GM21381 (cell line): ENCODE measurements at regions not wholly inside any gene's neighbourhood (a gene's known extent, or its start where the extent isn't known, plus 50 kb on each side); places are given as distances from the start of the nearest gene placed in this dataset.
"Not testable (repeated sequence)": the region's sequence is repeated elsewhere in the genome, so short reads cannot be mapped to it uniquely, and the experiment has no call there.

Experiments used
- ATAC-seq: cut with Tn5 transposase; IDR thresholded peaks from one replicate; pipeline ENCODE4 v1.9.1; 2021; ENCODE audit warnings: mild to moderate bottlenecking, moderate library complexity; ENCODE audit not compliant: unreplicated experiment

- no peak for ATAC-seq
Observed at GRCh38 chr1:178606839-178607238, 93.9 kb downstream of the TEX35 start.

DNA sequence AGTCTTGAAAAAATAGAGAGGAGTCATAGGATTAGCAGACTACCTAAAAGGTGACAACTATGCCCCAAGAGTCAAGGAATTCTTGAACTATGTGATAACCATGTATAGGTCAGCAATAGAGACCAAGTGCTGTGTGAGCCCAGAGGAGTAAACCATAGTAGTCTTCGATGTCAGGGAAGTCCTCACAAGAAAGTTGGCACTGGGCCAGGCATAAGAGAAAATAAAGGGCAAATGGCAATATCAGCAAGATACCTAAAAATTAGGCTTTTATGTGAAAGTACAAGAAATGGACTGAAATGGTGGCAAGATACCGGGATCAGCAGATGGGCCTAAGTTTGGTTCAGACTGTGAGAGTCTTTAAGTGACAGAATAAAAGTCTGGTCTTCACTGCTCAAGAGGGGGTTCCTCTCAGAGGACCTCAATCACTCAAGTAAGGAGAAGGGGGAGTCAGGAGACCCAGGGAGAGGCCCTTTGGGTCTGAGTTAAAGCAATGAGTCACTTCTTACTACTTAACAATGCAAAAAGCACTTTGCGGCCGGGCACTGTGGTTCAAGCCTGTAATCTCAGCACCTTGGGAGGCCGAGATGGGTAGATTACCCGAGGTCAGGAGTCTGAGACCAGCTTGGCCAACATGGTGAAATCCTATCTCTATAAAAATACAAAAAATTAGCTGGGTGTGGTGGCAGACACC, 95.0 kb downstream of the TEX35 start:
- ATAC-seq: peak; percentile 50

DNA sequence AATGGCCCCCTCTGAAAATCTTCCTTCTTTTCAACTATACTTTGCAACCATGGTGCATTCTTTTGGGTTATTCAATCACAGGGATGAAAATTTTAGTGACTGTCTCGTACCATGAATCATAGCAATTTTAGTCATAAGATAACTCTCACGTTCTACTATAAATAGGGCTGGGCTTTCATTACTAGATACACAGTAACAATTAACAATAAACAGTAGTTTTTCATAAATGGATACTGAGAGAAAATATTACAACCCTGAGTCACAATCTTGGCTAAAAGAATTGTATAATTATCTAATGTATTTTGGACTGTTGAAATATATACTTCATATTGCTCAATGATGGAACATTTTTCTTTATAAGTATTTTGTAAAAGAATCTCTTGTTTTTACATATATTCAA, 96.1 kb downstream of the TEX35 start:
- ATAC-seq: peak; percentile 6

- ATAC-seq: not testable (repeated sequence)
Observed at GRCh38 chr1:178610690-178611410, 97.9 kb downstream of the TEX35 start.

GRCh38 chr1:178612261-178612660, 99.4 kb downstream of the TEX35 start:
- ATAC-seq: no peak

GRCh38 chr1:178613271-178613945, 100.5 kb downstream of the TEX35 start:
- no peak for ATAC-seq

GRCh38 chr1:178614286-178614685, 101.4 kb downstream of the TEX35 start:
- no peak for ATAC-seq

DNA sequence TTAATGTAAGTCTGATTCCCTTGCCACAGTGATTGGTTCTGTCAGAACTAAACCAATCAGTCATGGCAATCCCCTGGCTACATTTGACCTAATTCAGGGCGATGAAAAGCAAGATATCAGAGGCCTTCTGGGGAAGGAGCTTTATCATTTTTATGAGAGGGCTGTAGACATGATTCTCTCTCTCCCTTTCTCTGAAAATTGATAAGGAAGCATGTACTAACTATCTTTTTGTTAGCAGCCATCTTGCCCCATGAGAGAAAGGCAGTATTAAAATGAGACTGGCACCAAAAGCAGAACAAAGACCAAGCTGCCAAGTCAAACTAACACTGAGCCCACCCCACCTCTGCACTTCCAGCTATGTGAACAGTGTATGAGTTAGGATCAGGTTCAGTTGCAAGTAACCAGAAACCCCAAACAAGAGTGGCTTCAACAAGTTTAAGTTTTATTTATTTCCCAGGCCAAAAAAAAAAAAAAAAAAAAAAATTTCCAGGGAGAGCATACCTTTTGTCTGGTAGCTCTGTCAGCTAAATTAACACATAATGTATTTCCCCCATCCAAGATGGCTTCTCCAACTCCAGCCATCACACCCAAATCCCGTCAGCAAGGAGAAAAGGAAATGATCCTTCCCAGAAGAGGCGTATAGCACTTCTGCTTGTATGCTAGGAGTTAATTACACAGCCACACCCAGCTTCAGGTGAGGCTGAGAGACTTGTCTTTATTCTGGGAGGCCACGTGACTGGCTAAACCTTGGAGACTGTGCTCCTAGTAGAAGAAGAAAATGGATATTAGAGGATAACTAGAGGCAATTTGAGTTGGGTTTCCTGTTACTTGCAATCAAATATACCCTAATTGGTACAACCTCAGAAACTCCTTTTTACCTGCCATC, 105.8 kb upstream of the RALGPS2 start:
- no peak for ATAC-seq

GRCh38 chr1:178620584-178621475, 104.2 kb upstream of the RALGPS2 start:
- ATAC-seq: no peak

GRCh38 chr1:178621822-178622221, 103.2 kb upstream of the RALGPS2 start:
- ATAC-seq: no peak

- ATAC-seq: no peak
Observed at GRCh38 chr1:178625695-178626094, 99.3 kb upstream of the RALGPS2 start.

- ATAC-seq: no peak
Observed at GRCh38 chr1:178627037-178627436, 98.0 kb upstream of the RALGPS2 start.

- ATAC-seq: no peak
Observed at GRCh38 chr1:178628637-178629251, 96.3 kb upstream of the RALGPS2 start.

GRCh38 chr1:178629252-178630154, 95.5 kb upstream of the RALGPS2 start:
- no peak for ATAC-seq

DNA sequence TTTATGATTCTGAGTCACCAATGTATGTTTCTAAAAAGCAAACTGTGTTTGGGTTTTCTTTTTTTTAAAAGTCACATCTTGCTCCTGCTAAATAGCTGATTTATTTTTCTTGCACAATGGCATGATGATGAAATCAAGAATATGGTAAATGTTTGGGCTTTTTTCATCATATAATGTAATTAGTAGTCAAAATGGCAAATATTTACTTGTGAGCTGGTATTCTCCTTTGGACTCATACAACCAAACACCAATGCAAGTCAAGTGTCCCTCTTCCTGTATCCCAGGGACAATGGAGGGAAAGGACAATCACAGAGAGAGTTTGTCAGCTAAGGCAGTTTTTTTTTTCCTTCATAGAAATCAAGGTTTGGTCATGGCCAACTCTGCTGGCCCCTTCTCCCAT, 94.6 kb upstream of the RALGPS2 start:
- ATAC-seq: no peak

- no peak for ATAC-seq
Observed at GRCh38 chr1:178632653-178633052, 92.4 kb upstream of the RALGPS2 start.

DNA sequence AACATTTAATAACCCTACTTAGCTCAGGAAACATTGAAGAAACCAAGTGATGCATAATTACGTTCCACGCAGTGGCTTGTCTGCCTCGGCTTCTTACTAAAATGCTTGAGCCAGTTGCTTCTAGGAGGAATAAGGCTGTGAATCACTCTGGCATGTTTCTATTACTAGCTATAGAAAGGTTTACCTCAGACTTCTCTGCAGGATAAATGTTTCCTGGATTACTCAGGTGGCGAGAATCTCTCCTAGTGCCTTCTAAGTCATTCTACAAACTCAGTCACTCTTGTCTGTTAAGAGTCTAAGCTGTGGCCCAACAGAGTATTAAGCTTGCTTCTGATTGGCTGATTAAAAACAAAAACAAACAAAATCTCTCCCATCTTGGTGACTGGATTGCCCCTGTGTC, 92.0 kb upstream of the RALGPS2 start:
- ATAC-seq: no peak

DNA sequence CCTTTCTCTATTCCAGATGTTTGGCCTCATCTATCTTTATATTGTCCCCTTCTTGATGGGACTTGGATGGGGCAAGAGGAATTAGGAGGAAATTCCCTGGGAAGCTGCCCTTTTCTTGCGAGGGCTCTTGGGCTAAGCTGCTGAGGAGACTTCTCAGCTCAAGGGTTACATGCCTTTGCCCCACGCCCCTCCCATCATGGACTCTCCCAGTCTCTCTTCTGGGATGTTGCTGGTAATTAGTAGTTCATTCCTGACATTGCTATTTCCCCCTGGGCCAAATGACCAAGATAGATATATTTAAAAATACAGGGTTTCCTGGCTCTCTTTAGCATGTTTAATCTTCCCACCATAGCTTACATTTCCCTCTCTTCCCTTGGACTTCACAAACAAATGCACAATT, 90.6 kb upstream of the RALGPS2 start:
- ATAC-seq: no peak

GRCh38 chr1:178637841-178638240, 87.2 kb upstream of the RALGPS2 start:
- no peak for ATAC-seq
